ENCODE measurements at regions not wholly inside any gene's neighbourhood (a gene's known extent, or its start where the extent isn't known, plus 50 kb on each side); places are given as distances from the start of the nearest gene placed in this dataset.

GRCh38 chr1:118250232-118250631, 65.2 kb upstream of the SPAG17 start:
- peak; percentile 28 for DNase-seq (ENCODE audit: low read depth, low spot score)

GRCh38 chr1:118249641-118250040, 64.6 kb upstream of the SPAG17 start:
- no peak for DNase-seq (ENCODE audit: low read depth, low spot score)

- no peak for DNase-seq (ENCODE audit: low read depth, low spot score)
Observed at GRCh38 chr1:118247593-118247992, 62.6 kb upstream of the SPAG17 start.

DNA sequence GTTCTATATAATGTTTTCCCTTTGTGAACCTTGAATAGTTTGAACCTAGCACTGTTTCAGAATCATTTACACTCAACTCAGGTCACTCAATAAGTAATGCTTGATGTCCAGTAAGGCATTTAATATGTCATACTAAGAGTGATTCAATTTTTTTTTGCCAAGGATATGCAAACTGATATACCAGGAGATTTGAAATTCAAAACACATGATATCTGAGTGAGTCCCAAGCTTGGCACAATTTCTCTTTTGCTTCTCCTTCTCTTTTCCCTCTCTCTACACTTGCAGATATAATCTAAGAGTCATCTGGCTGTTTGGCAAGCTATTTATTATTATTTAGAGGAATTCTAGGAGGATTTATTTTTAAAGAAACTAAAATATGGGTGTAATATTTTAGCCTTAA, 61.6 kb upstream of the SPAG17 start:
- no peak for DNase-seq (ENCODE audit: low read depth, low spot score)

DNA sequence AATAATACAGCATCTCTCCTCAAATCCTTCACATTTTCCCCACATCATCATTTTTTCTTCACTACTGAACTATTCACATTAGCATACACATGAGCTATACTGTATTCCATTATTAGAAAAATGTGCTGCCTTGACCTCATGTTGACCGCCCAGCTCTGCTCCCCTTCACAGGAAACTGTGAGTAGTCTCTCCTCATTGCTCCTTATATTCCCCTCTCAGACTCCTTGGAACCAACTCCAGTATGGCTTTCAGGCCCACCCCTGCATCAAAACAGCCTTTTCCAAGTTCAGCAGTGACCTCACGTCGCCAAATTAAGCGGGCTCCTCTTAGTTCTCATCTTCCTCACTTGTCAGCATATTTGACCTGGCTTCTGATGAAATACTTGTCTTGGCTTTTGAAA, 59.2 kb upstream of the SPAG17 start:
- no peak for DNase-seq (ENCODE audit: low read depth, low spot score)

- DNase-seq (ENCODE audit: low read depth, low spot score): no peak
Observed at GRCh38 chr1:118243269-118243668, 58.2 kb upstream of the SPAG17 start.

Data from iPS DF 19.7 (cell line).